ENCODE measurements at regions not wholly inside any gene's neighbourhood (a gene's known extent, or its start where the extent isn't known, plus 50 kb on each side); places are given as distances from the start of the nearest gene placed in this dataset.
A peak's percentile ranks its signal among the peaks of the same experiment; 100 is the strongest.

- no peak overlapping the region for H4K5ac ChIP-seq (ENCODE audit: low read depth, low read length)
- no peak overlapping the region for H2BK15ac ChIP-seq (ENCODE audit: low read depth, low read length)
- no peak overlapping the region for H3K56ac ChIP-seq (ENCODE audit: extremely low read depth, insufficient read depth, low read length)
- ChIA-PET POLR2A (ENCODE audit: unreplicated experiment) (no interaction called here), CTCF (no interaction called here)
- DNase-seq = peak; percentile 38
- no peaks in the 10 kb centered on the region for H3K9me1 ChIP-seq (ENCODE audit: insufficient read depth, low read length)
- no peak overlapping the region for H2AFZ ChIP-seq (replicated peaks; ENCODE audit: low read length, poor library complexity)
- no peaks in the 10 kb centered on the region for H3K79me1 ChIP-seq (ENCODE audit: low read depth in 1 of 2, low read length in 2 of 2)
- no peak overlapping the region for H4K8ac ChIP-seq (ENCODE audit: low read depth in 2 of 2, low read length in 2 of 2)
- H3K9ac ChIP-seq (ENCODE audit: low read depth, low read length) = no peak overlapping the region
- BruUV-seq (replicated peaks) = no TSS peak
- no peak overlapping the region for H3K4ac ChIP-seq (ENCODE audit: low read depth, low read length)
- no peaks in the 10 kb centered on the region for H3K4me1 ChIP-seq (ENCODE audit: control insufficient read depth, insufficient read depth, low read length)
- H3K27ac ChIP-seq (ENCODE audit: insufficient read depth, low read length) = no peak overlapping the region
- no peak overlapping the region for H2BK5ac ChIP-seq (ENCODE audit: low read depth, low read length, poor library complexity, severe bottlenecking)
- dilution Hi-C loops (cut with HindIII; ENCODE audit: low sequenced_read_pairs, unreplicated experiment) (no loop called here), in situ Hi-C loops (cut with MboI; ENCODE audit: low sequenced_read_pairs) (no loop called here), intact Hi-C loops (cut with micrococcal nuclease) (no loop called here)
- no peak for ATAC-seq (ENCODE audit: low read depth)
- no peak overlapping the region for H2AK5ac ChIP-seq (ENCODE audit: low read depth, low read length)
- H3K36me3 ChIP-seq (ENCODE audit: control insufficient read depth, insufficient read depth, low read length) = no peaks in the 10 kb centered on the region
- TF ChIP-seq BHLHE40 (IDR thresholded peaks at IDR 0.05; ENCODE audit: low read depth, low read length) (no peak), MXI1 (IDR thresholded peaks at IDR 0.05; ENCODE audit: borderline replicate concordance, low read depth, low read length) (no peak), CHD1 (IDR thresholded peaks at IDR 0.05; ENCODE audit: low read depth, low read length) (no peak), MAFK (IDR thresholded peaks at IDR 0.05; ENCODE audit: low read depth, low read length) (no peak), CEBPB (IDR thresholded peaks at IDR 0.05; ENCODE audit: low read depth, low read length) (no peak), CTCF (conservative IDR thresholded peaks at IDR 0.05; ENCODE audit: low read depth, low read length) (no peak), RCOR1 (IDR thresholded peaks at IDR 0.05; ENCODE audit: insufficient replicate concordance, low read length) (no peak), SMC3 (IDR thresholded peaks at IDR 0.05; ENCODE audit: low read depth, low read length) (no peak), POLR2A (IDR thresholded peaks at IDR 0.05; ENCODE audit: low read depth, low read length) (no peak), RAD21 (IDR thresholded peaks at IDR 0.05; ENCODE audit: low read length) (no peak), MAZ (IDR thresholded peaks at IDR 0.05; ENCODE audit: borderline replicate concordance, low read depth, low read length) (no peak), NFE2L2 (IDR thresholded peaks at IDR 0.05; ENCODE audit: low read depth, low read length) (no peak), FOS (IDR thresholded peaks at IDR 0.05; ENCODE audit: low read depth, low read length) (no peak), RFX5 (IDR thresholded peaks at IDR 0.05; ENCODE audit: low read depth, low read length) (no peak)
- TF ChIP-seq, protein P1, sequence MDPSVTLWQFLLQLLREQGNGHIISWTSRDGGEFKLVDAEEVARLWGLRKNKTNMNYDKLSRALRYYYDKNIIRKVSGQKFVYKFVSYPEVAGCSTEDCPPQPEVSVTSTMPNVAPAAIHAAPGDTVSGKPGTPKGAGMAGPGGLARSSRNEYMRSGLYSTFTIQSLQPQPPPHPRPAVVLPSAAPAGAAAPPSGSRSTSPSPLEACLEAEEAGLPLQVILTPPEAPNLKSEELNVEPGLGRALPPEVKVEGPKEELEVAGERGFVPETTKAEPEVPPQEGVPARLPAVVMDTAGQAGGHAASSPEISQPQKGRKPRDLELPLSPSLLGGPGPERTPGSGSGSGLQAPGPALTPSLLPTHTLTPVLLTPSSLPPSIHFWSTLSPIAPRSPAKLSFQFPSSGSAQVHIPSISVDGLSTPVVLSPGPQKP (IDR thresholded peaks at IDR 0.05; ENCODE audit: borderline replicate concordance, low read depth, low read length) = no peak
- TF ChIP-seq, protein P2, sequence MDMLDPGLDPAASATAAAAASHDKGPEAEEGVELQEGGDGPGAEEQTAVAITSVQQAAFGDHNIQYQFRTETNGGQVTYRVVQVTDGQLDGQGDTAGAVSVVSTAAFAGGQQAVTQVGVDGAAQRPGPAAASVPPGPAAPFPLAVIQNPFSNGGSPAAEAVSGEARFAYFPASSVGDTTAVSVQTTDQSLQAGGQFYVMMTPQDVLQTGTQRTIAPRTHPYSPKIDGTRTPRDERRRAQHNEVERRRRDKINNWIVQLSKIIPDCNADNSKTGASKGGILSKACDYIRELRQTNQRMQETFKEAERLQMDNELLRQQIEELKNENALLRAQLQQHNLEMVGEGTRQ (IDR thresholded peaks at IDR 0.05; ENCODE audit: low read depth, low read length) = no peak
- no peaks in the 10 kb centered on the region for H3K27me3 ChIP-seq (ENCODE audit: control insufficient read depth, insufficient read depth, low read length)
- H3K23ac ChIP-seq (ENCODE audit: low read depth, low read length) = no peak overlapping the region
- no peak overlapping the region for H2BK20ac ChIP-seq (ENCODE audit: low read depth, low read length)
- no peak overlapping the region for H2AK9ac ChIP-seq (replicated peaks; ENCODE audit: low read depth, low read length, poor library complexity)
- no peak overlapping the region for H3K4me2 ChIP-seq (ENCODE audit: low read depth, low read length)
- no peak overlapping the region for H3K18ac ChIP-seq (ENCODE audit: low read depth, low read length)
- H3K14ac ChIP-seq (replicated peaks; ENCODE audit: low read depth, low read length) = no peak overlapping the region
- H3K4me3 ChIP-seq (ENCODE audit: insufficient read depth, low read depth, low read length) = no peak overlapping the region
- H4K91ac ChIP-seq (ENCODE audit: insufficient read depth, low read depth, low read length) = no peak overlapping the region
- H2BK120ac ChIP-seq (ENCODE audit: low read depth, low read length) = no peak overlapping the region
- H4K20me1 ChIP-seq (ENCODE audit: insufficient read depth, low read length) = no peaks in the 10 kb centered on the region
- no peaks in the 10 kb centered on the region for H3K9me3 ChIP-seq (ENCODE audit: control insufficient read depth, insufficient read depth, low read length)
These were observed 975.9 kb downstream of the FLRT2 start for GRCh38 chr14:86505808-86506207.

Data from IMR-90 (cell line).